ENCODE measurements at regions not wholly inside any gene's neighbourhood (a gene's known extent, or its start where the extent isn't known, plus 50 kb on each side); places are given as distances from the start of the nearest gene placed in this dataset.

- H3K4me3 ChIP-seq (ENCODE audit: control insufficient read depth in 1 of 7, extremely low read depth in 1 of 7, insufficient read depth in 4 of 7, low read depth in 2 of 7, low read length in 6 of 7): no peak overlapping the region
- 100% methylated on average over 2 of the region's 2 CpGs for WGBS (ENCODE audit: insufficient coverage)
- H3K36me3 ChIP-seq (ENCODE audit: control insufficient read depth in 4 of 4, insufficient read depth in 4 of 4, low read length in 3 of 4): no peaks in the 10 kb centered on the region
- peaks cover 0 to 7% (median 3%) of the 10 kb centered on the region in 5 experiments for H3K27me3 ChIP-seq (replicated peaks in 2 of 5; ENCODE audit: control insufficient read depth in 4 of 5, insufficient read depth in 5 of 5, low read length in 4 of 5)
- ChIA-PET CTCF (no interaction called here), POLR2A (no interaction called here)
- no peak for DNase-seq
- H3K4me1 ChIP-seq (ENCODE audit: control extremely low read depth in 1 of 4, control insufficient read depth in 4 of 4, insufficient read depth in 4 of 4, low read length in 3 of 4): no peaks in the 10 kb centered on the region
- H3K27ac ChIP-seq (ENCODE audit: insufficient read depth in 1 of 2, low read depth in 1 of 2, low read length in 2 of 2, poor library complexity in 1 of 2, severe bottlenecking in 2 of 2): no peak overlapping the region
- H3K9me3 ChIP-seq (ENCODE audit: control extremely low read depth in 1 of 5, control insufficient read depth in 4 of 5, insufficient read depth in 2 of 5, low read depth in 1 of 5, low read length in 4 of 5): no peaks in the 10 kb centered on the region
Measured at GRCh38 chr18:75492852-75493251, 65.3 kb upstream of the SMIM21 start.

DNA sequence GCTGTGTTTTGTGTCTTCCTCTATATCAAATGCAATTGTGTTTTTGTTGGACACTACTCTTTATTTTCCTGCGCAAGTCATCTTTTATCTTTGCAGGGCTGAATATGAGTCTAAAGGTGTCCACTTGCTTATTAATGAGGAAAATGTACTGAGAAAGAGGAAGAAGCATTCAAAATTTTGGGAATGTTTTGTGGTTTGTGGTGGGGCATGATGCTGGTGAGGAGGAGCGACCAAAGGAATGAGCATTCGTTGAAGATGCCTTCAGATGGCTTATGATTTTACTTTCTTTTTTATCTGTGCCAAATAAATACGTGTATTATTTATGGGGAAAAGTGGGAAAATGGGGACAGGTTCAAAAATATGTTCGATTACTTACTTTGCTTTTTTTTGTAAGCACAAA, 63.9 kb upstream of the SMIM21 start:
- WGBS (ENCODE audit: insufficient coverage): 84% methylated on average over 5 of the region's 5 CpGs

GRCh38 chr18:75489493-75490190, 62.1 kb upstream of the SMIM21 start:
- Histone ChIP-seq H3K4me1 (ENCODE audit: control extremely low read depth in 1 of 4, control insufficient read depth in 4 of 4, insufficient read depth in 4 of 4, low read length in 3 of 4) (no peaks in the 10 kb centered on the region), H3K36me3 (ENCODE audit: control insufficient read depth in 4 of 4, insufficient read depth in 4 of 4, low read length in 3 of 4) (no peaks in the 10 kb centered on the region), H3K9me3 (ENCODE audit: control extremely low read depth in 1 of 5, control insufficient read depth in 4 of 5, insufficient read depth in 2 of 5, low read depth in 1 of 5, low read length in 4 of 5) (no peaks in the 10 kb centered on the region), H3K27ac (ENCODE audit: insufficient read depth in 1 of 2, low read depth in 1 of 2, low read length in 2 of 2, poor library complexity in 1 of 2, severe bottlenecking in 2 of 2) (no peak overlapping the region), H3K4me3 (ENCODE audit: control insufficient read depth in 1 of 7, extremely low read depth in 1 of 7, insufficient read depth in 4 of 7, low read depth in 2 of 7, low read length in 6 of 7) (no peak overlapping the region), H3K27me3 (replicated peaks in 2 of 5; ENCODE audit: control insufficient read depth in 4 of 5, insufficient read depth in 5 of 5, low read length in 4 of 5) (no peaks in the 10 kb centered on the region)
- WGBS (ENCODE audit: insufficient coverage): 97% methylated on average over 10 of the region's 13 CpGs
- no peak for DNase-seq
- ChIA-PET POLR2A (no interaction called here), CTCF (no interaction called here)

More for the DNA sequence above, 63.9 kb upstream of the SMIM21 start:
- no peaks in the 10 kb centered on the region for H3K36me3 ChIP-seq (ENCODE audit: control insufficient read depth in 4 of 4, insufficient read depth in 4 of 4, low read length in 3 of 4)
- CTCF ChIA-PET: no interaction called here
- no peaks in the 10 kb centered on the region for H3K4me1 ChIP-seq (ENCODE audit: control extremely low read depth in 1 of 4, control insufficient read depth in 4 of 4, insufficient read depth in 4 of 4, low read length in 3 of 4)
- no peak for DNase-seq
- peaks cover 0 to 7% (median 0%) of the 10 kb centered on the region in 5 experiments for H3K27me3 ChIP-seq (replicated peaks in 2 of 5; ENCODE audit: control insufficient read depth in 4 of 5, insufficient read depth in 5 of 5, low read length in 4 of 5)
- POLR2A ChIA-PET: no interaction called here
- H3K9me3 ChIP-seq (ENCODE audit: control extremely low read depth in 1 of 5, control insufficient read depth in 4 of 5, insufficient read depth in 2 of 5, low read depth in 1 of 5, low read length in 4 of 5): no peaks in the 10 kb centered on the region
- no peak overlapping the region for H3K27ac ChIP-seq (ENCODE audit: insufficient read depth in 1 of 2, low read depth in 1 of 2, low read length in 2 of 2, poor library complexity in 1 of 2, severe bottlenecking in 2 of 2)
- H3K4me3 ChIP-seq (ENCODE audit: control insufficient read depth in 1 of 7, extremely low read depth in 1 of 7, insufficient read depth in 4 of 7, low read depth in 2 of 7, low read length in 6 of 7): no peak overlapping the region

- Histone ChIP-seq H3K4me3 (ENCODE audit: control insufficient read depth in 1 of 7, extremely low read depth in 1 of 7, insufficient read depth in 4 of 7, low read depth in 2 of 7, low read length in 6 of 7) (no peak overlapping the region), H3K27ac (ENCODE audit: insufficient read depth in 1 of 2, low read depth in 1 of 2, low read length in 2 of 2, poor library complexity in 1 of 2, severe bottlenecking in 2 of 2) (no peak overlapping the region), H3K27me3 (replicated peaks in 2 of 5; ENCODE audit: control insufficient read depth in 4 of 5, insufficient read depth in 5 of 5, low read length in 4 of 5) (peaks cover 0 to 7% (median 0%) of the 10 kb centered on the region in 5 experiments), H3K36me3 (ENCODE audit: control insufficient read depth in 4 of 4, insufficient read depth in 4 of 4, low read length in 3 of 4) (no peaks in the 10 kb centered on the region), H3K4me1 (ENCODE audit: control extremely low read depth in 1 of 4, control insufficient read depth in 4 of 4, insufficient read depth in 4 of 4, low read length in 3 of 4) (no peaks in the 10 kb centered on the region), H3K9me3 (ENCODE audit: control extremely low read depth in 1 of 5, control insufficient read depth in 4 of 5, insufficient read depth in 2 of 5, low read depth in 1 of 5, low read length in 4 of 5) (peaks cover 0 to 9% (median 7%) of the 10 kb centered on the region in 5 experiments)
- peak in 2 of 3 donors; percentile 3 to 4 for DNase-seq
- ChIA-PET CTCF (no interaction called here), POLR2A (no interaction called here)
- WGBS (ENCODE audit: insufficient coverage): 94% methylated on average over 3 of the region's 3 CpGs
Measured at GRCh38 chr18:75483662-75484061, 56.2 kb upstream of the SMIM21 start.

DNA sequence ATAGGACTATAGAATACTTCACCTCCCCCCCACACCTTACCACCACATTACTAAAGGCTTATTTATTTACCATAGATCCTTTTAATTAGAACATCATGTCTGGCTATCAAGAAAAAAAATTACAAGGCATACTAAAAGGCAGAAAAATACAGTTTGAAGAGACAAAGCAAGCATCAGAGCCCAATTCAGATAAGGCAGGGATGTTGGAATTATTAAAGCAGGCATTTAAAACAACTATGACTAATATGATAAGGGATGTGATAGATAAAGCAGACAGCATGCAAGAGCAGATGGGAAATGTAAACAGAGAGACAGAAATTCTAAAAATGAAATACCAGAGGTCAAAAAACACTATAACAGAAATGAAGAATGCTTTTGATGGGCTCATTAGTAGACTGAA, 55.4 kb upstream of the SMIM21 start:
- no peaks in the 10 kb centered on the region for H3K36me3 ChIP-seq (ENCODE audit: control insufficient read depth in 4 of 4, insufficient read depth in 4 of 4, low read length in 3 of 4)
- H3K4me3 ChIP-seq (ENCODE audit: control insufficient read depth in 1 of 7, extremely low read depth in 1 of 7, insufficient read depth in 4 of 7, low read depth in 2 of 7, low read length in 6 of 7): no peak overlapping the region
- ChIA-PET POLR2A (no interaction called here), CTCF (no interaction called here)
- H3K27ac ChIP-seq (ENCODE audit: insufficient read depth in 1 of 2, low read depth in 1 of 2, low read length in 2 of 2, poor library complexity in 1 of 2, severe bottlenecking in 2 of 2): no peak overlapping the region
- peaks cover 0 to 7% (median 0%) of the 10 kb centered on the region in 5 experiments for H3K27me3 ChIP-seq (replicated peaks in 2 of 5; ENCODE audit: control insufficient read depth in 4 of 5, insufficient read depth in 5 of 5, low read length in 4 of 5)
- DNase-seq: no peak
- peaks cover 0 to 9% (median 7%) of the 10 kb centered on the region in 5 experiments for H3K9me3 ChIP-seq (ENCODE audit: control extremely low read depth in 1 of 5, control insufficient read depth in 4 of 5, insufficient read depth in 2 of 5, low read depth in 1 of 5, low read length in 4 of 5)
- H3K4me1 ChIP-seq (ENCODE audit: control extremely low read depth in 1 of 4, control insufficient read depth in 4 of 4, insufficient read depth in 4 of 4, low read length in 3 of 4): no peaks in the 10 kb centered on the region

- no peak overlapping the region for H3K4me3 ChIP-seq (ENCODE audit: control insufficient read depth in 1 of 7, extremely low read depth in 1 of 7, insufficient read depth in 4 of 7, low read depth in 2 of 7, low read length in 6 of 7)
- POLR2A ChIA-PET: no interaction called here
- H3K27ac ChIP-seq (ENCODE audit: insufficient read depth in 1 of 2, low read depth in 1 of 2, low read length in 2 of 2, poor library complexity in 1 of 2, severe bottlenecking in 2 of 2): no peak overlapping the region
- peaks cover 0 to 7% (median 0%) of the 10 kb centered on the region in 5 experiments for H3K27me3 ChIP-seq (replicated peaks in 2 of 5; ENCODE audit: control insufficient read depth in 4 of 5, insufficient read depth in 5 of 5, low read length in 4 of 5)
- peaks cover 0 to 9% (median 7%) of the 10 kb centered on the region in 5 experiments for H3K9me3 ChIP-seq (ENCODE audit: control extremely low read depth in 1 of 5, control insufficient read depth in 4 of 5, insufficient read depth in 2 of 5, low read depth in 1 of 5, low read length in 4 of 5)
- no peak for DNase-seq
- no peaks in the 10 kb centered on the region for H3K4me1 ChIP-seq (ENCODE audit: control extremely low read depth in 1 of 4, control insufficient read depth in 4 of 4, insufficient read depth in 4 of 4, low read length in 3 of 4)
- WGBS (ENCODE audit: insufficient coverage): no CpG with 5 or more reads among the region's 2 CpGs
- no peaks in the 10 kb centered on the region for H3K36me3 ChIP-seq (ENCODE audit: control insufficient read depth in 4 of 4, insufficient read depth in 4 of 4, low read length in 3 of 4)
- CTCF ChIA-PET: interaction anchor here (1.2 to 2.6 kb wide), 4 partner anchors 10 to 827 kb away, joined by 3 to 17 read pairs (median 4); no protein-coding TSS in a partner anchor
Measured at GRCh38 chr18:75480487-75480886, 53.0 kb upstream of the SMIM21 start.

DNA sequence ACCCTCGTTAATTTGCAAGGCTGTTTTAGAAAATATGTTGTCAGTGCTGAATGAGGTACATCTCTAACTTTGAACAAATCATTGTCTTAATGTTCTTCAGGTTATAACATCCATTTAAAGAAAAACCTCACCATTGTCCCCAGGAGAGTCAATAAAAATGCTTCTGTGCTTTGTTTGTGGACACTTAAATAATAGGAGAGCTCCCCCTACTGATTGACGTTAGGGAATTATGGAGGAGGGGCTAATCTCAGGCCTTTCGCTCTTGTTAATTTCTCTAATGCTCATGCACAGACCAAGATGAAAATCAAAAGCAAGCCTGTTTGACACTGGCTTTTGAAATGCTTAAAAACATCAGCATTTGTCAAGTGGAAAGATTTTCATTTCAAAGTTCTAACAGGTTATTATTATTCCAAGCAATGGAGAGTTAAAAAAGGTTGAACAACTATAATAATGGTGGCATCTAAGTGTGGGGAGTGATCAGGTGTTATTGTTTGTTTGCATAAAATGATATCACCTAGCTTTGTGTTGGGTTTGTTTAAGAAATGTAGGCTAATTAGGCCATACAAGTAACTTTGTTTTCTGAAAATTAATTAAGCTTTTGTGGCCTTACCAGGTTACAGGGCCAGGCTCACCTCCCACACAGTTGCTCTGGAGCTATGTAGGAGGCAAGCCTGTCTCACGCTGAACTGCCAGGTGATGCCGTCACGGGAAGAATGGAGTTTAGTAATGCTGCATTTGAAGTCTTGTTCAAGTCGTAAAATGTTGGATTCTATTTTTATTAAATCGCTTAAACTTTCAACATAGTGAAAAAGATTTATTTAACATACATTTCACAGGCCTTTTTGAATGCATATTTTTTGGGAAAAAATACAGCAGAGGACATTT, 51.7 kb upstream of the SMIM21 start:
- CTCF ChIA-PET: interaction anchor here (0.6 to 2.6 kb wide), 10 partner anchors 9 to 829 kb away, joined by 3 to 17 read pairs (median 3); partner anchors contain the start of gene TSHZ1
- H3K36me3 ChIP-seq (ENCODE audit: control insufficient read depth in 4 of 4, insufficient read depth in 4 of 4, low read length in 3 of 4): no peaks in the 10 kb centered on the region
- H3K27me3 ChIP-seq (replicated peaks in 2 of 5; ENCODE audit: control insufficient read depth in 4 of 5, insufficient read depth in 5 of 5, low read length in 4 of 5): peaks cover 0 to 7% (median 0%) of the 10 kb centered on the region in 5 experiments
- no peaks in the 10 kb centered on the region for H3K4me1 ChIP-seq (ENCODE audit: control extremely low read depth in 1 of 4, control insufficient read depth in 4 of 4, insufficient read depth in 4 of 4, low read length in 3 of 4)
- no peak overlapping the region for H3K27ac ChIP-seq (ENCODE audit: insufficient read depth in 1 of 2, low read depth in 1 of 2, low read length in 2 of 2, poor library complexity in 1 of 2, severe bottlenecking in 2 of 2)
- POLR2A ChIA-PET: no interaction called here
- no peak overlapping the region for H3K4me3 ChIP-seq (ENCODE audit: control insufficient read depth in 1 of 7, extremely low read depth in 1 of 7, insufficient read depth in 4 of 7, low read depth in 2 of 7, low read length in 6 of 7)
- peaks cover 0 to 9% (median 7%) of the 10 kb centered on the region in 5 experiments for H3K9me3 ChIP-seq (ENCODE audit: control extremely low read depth in 1 of 5, control insufficient read depth in 4 of 5, insufficient read depth in 2 of 5, low read depth in 1 of 5, low read length in 4 of 5)
- 25% methylated on average over 2 of the region's 8 CpGs for WGBS (ENCODE audit: insufficient coverage)
- DNase-seq: peak; percentile 46 to 72 (median 67)

All from common myeloid progenitor, CD34-positive (primary cell).